ENCODE measurements at regions not wholly inside any gene's neighbourhood (a gene's known extent, or its start where the extent isn't known, plus 50 kb on each side); places are given as distances from the start of the nearest gene placed in this dataset.

DNA sequence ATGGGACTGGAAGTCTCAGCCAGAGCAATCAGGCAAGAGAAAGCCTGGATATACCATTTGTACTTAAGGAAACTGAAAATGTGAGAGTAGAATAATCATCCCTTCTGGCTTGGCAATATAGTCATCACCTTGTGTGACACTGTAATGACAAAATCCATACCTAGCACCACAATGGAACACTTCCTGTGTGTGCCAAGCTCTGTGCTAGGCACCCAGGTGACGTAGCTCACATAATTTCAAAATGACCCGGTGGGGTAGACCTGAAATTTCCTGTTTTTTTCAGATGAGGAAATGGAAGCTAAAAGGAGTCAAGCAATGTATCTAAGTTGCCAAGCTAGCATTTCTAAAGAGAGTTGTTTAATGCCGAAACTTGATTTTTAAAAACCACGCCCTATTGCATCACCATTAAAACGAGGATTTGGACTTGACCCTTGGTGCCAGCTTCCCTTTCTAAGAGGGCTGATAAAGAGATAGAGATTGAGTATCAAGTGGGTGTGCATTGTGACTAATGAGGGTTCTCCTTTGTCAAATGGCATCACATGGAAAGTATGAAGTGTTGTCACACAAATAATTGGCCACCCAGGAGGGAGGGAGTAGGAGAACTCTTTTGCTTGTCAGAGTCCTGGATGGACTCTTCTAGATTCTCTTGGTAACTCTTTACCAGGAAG lies 141.3 kb upstream of the PDZRN3 start:
- peaks cover 9% of the 10 kb centered on the region; the same call in 1 of the 2 replicates for H3K36me3 Mint-ChIP-seq
- ChIA-PET CTCF (interaction anchor here (0.7 kb wide), 1 partner anchor 268 kb away, joined by 3 read pairs; no protein-coding TSS in a partner anchor), POLR2A (interaction anchor here (1.0 kb wide), 1 partner anchor 141 kb away, joined by 3 read pairs; no protein-coding TSS in a partner anchor)
- no peak overlapping the region for H3K4me3 Mint-ChIP-seq
- 0 out of 2 replicates have a peak overlapping the region, but pooled peaks have one; percentile 13 for H3K27ac Mint-ChIP-seq
- peaks cover 57% of the 10 kb centered on the region for H3K4me1 Mint-ChIP-seq
- H3K9me3 Mint-ChIP-seq, result peaks cover 22% of the 10 kb centered on the region
- TF ChIP-seq NR2C2 (CRISPR knock-in tag; IDR thresholded peaks at IDR 0.05) (no peak), ZNF121 (CRISPR knock-in tag; IDR thresholded peaks at IDR 0.05) (no peak)
- TF ChIP-seq, protein P1, sequence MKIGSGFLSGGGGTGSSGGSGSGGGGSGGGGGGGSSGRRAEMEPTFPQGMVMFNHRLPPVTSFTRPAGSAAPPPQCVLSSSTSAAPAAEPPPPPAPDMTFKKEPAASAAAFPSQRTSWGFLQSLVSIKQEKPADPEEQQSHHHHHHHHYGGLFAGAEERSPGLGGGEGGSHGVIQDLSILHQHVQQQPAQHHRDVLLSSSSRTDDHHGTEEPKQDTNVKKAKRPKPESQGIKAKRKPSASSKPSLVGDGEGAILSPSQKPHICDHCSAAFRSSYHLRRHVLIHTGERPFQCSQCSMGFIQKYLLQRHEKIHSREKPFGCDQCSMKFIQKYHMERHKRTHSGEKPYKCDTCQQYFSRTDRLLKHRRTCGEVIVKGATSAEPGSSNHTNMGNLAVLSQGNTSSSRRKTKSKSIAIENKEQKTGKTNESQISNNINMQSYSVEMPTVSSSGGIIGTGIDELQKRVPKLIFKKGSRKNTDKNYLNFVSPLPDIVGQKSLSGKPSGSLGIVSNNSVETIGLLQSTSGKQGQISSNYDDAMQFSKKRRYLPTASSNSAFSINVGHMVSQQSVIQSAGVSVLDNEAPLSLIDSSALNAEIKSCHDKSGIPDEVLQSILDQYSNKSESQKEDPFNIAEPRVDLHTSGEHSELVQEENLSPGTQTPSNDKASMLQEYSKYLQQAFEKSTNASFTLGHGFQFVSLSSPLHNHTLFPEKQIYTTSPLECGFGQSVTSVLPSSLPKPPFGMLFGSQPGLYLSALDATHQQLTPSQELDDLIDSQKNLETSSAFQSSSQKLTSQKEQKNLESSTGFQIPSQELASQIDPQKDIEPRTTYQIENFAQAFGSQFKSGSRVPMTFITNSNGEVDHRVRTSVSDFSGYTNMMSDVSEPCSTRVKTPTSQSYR (CRISPR knock-in tag; IDR thresholded peaks at IDR 0.05), result no peak
- DNase-seq (ENCODE audit: low spot score) (no peak), ATAC-seq (no peak)
- H3K27me3 Mint-ChIP-seq (ENCODE audit: low read depth), result no peaks in the 10 kb centered on the region

DNA sequence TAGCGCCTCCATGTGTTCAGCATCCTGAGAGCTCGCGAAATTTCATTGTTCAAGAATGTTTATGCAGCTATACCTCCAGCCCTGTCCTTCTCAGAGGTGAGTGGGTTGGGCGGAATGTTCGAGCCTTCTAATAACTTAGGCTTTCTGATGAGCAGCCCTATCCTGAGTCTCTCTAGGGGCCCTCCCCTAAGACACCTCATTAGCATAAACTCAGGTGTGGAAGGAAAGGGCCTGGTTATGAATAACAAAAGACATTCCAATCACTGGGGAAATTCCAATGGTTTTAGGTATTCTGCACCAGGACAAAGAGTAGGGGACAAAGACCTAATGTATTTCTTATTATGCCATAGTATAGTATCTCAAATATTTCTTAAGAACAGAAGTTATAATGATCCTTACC lies 138.1 kb upstream of the PDZRN3 start:
- POLR2A ChIA-PET, result interaction anchor here (1.4 kb wide), 1 partner anchor 139 kb away, joined by 3 read pairs; the partner anchor contains the start of gene PDZRN3
- Mint-ChIP-seq H3K27me3 (ENCODE audit: low read depth) (no peaks in the 10 kb centered on the region), H3K36me3 (0 out of 2 replicates have a peak, but pooled peaks cover 3% of the 10 kb centered on the region), H3K9me3 (peaks cover 13% of the 10 kb centered on the region), H3K4me1 (peaks cover 60% of the 10 kb centered on the region), H3K27ac (peak overlapping the region; percentile 97), H3K4me3 (peak overlapping the region; percentile 15; the same call in 1 of the 2 replicates)
- peak; percentile 98 for ATAC-seq
- peak; percentile 37 for DNase-seq (ENCODE audit: low spot score)
- TF ChIP-seq TCF7 (CRISPR knock-in tag; IDR thresholded peaks at IDR 0.05; ENCODE audit: low read depth) (no peak), ZNF317 (CRISPR knock-in tag; IDR thresholded peaks at IDR 0.05; ENCODE audit: borderline replicate concordance, low read depth) (no peak), TEAD1 (CRISPR knock-in tag; IDR thresholded peaks at IDR 0.05) (peak; percentile 62; the same call in 1 of the 2 replicates)
- TF ChIP-seq, protein P2, sequence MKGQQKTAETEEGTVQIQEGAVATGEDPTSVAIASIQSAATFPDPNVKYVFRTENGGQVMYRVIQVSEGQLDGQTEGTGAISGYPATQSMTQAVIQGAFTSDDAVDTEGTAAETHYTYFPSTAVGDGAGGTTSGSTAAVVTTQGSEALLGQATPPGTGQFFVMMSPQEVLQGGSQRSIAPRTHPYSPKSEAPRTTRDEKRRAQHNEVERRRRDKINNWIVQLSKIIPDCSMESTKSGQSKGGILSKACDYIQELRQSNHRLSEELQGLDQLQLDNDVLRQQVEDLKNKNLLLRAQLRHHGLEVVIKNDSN (CRISPR knock-in tag; IDR thresholded peaks at IDR 0.05), result no peak
- CTCF ChIA-PET, result interaction anchor here (0.6 kb wide), 1 partner anchor 54 kb away, joined by 3 read pairs; no protein-coding TSS in a partner anchor

DNA sequence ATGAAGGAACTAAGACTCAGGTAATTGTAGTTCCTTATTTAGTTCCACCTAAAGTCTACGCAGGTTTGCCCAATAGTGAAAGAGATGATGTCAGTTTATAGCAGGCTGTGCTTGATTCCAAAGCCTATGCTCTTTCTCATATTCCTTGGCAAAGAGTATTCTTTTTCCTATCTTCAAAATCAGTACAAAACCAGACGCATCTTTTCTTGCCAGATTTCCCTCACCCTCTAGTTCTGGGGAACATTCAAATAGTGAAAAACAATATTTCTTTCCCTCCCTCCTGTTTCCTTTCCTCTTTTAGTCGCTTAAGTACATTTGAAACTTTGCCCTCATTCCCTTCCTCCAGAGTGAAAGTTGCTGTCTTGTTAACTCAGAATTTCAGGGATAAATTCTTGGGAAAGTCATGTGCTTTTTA lies 134.6 kb upstream of the PDZRN3 start:
- H3K27me3 Mint-ChIP-seq (ENCODE audit: low read depth), result no peaks in the 10 kb centered on the region
- H3K9me3 Mint-ChIP-seq, result no peaks in the 10 kb centered on the region
- TF ChIP-seq, protein P3, sequence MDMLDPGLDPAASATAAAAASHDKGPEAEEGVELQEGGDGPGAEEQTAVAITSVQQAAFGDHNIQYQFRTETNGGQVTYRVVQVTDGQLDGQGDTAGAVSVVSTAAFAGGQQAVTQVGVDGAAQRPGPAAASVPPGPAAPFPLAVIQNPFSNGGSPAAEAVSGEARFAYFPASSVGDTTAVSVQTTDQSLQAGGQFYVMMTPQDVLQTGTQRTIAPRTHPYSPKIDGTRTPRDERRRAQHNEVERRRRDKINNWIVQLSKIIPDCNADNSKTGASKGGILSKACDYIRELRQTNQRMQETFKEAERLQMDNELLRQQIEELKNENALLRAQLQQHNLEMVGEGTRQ (CRISPR knock-in tag; IDR thresholded peaks at IDR 0.05), result no peak
- TF ChIP-seq, protein P4, sequence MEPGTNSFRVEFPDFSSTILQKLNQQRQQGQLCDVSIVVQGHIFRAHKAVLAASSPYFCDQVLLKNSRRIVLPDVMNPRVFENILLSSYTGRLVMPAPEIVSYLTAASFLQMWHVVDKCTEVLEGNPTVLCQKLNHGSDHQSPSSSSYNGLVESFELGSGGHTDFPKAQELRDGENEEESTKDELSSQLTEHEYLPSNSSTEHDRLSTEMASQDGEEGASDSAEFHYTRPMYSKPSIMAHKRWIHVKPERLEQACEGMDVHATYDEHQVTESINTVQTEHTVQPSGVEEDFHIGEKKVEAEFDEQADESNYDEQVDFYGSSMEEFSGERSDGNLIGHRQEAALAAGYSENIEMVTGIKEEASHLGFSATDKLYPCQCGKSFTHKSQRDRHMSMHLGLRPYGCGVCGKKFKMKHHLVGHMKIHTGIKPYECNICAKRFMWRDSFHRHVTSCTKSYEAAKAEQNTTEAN (CRISPR knock-in tag; IDR thresholded peaks at IDR 0.05), result no peak
- TF ChIP-seq, protein P5, sequence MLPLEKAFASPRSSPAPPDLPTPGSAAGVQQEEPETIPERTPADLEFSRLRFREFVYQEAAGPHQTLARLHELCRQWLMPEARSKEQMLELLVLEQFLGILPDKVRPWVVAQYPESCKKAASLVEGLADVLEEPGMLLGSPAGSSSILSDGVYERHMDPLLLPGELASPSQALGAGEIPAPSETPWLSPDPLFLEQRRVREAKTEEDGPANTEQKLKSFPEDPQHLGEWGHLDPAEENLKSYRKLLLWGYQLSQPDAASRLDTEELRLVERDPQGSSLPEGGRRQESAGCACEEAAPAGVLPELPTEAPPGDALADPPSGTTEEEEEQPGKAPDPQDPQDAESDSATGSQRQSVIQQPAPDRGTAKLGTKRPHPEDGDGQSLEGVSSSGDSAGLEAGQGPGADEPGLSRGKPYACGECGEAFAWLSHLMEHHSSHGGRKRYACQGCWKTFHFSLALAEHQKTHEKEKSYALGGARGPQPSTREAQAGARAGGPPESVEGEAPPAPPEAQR (CRISPR knock-in tag; IDR thresholded peaks at IDR 0.05), result no peak
- no peak for TF ChIP-seq OVOL2 (CRISPR knock-in tag; IDR thresholded peaks at IDR 0.05; ENCODE audit: borderline replicate concordance)
- TF ChIP-seq, protein P6, sequence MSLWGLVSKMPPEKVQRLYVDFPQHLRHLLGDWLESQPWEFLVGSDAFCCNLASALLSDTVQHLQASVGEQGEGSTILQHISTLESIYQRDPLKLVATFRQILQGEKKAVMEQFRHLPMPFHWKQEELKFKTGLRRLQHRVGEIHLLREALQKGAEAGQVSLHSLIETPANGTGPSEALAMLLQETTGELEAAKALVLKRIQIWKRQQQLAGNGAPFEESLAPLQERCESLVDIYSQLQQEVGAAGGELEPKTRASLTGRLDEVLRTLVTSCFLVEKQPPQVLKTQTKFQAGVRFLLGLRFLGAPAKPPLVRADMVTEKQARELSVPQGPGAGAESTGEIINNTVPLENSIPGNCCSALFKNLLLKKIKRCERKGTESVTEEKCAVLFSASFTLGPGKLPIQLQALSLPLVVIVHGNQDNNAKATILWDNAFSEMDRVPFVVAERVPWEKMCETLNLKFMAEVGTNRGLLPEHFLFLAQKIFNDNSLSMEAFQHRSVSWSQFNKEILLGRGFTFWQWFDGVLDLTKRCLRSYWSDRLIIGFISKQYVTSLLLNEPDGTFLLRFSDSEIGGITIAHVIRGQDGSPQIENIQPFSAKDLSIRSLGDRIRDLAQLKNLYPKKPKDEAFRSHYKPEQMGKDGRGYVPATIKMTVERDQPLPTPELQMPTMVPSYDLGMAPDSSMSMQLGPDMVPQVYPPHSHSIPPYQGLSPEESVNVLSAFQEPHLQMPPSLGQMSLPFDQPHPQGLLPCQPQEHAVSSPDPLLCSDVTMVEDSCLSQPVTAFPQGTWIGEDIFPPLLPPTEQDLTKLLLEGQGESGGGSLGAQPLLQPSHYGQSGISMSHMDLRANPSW (CRISPR knock-in tag; conservative IDR thresholded peaks at IDR 0.05; ENCODE audit: low read depth), result no peak
- TF ChIP-seq ZNF263 (CRISPR knock-in tag; IDR thresholded peaks at IDR 0.05; ENCODE audit: low read depth), result no peak
- TF ChIP-seq NR2C2 (CRISPR knock-in tag; IDR thresholded peaks at IDR 0.05), result no peak
- no peak for TF ChIP-seq CREM (CRISPR knock-in tag; IDR thresholded peaks at IDR 0.05)
- H3K4me1 Mint-ChIP-seq, result peaks cover 38% of the 10 kb centered on the region
- CTCF ChIA-PET, result no interaction called here
- H3K36me3 Mint-ChIP-seq, result 0 out of 2 replicates have a peak, but pooled peaks cover 3% of the 10 kb centered on the region
- ATAC-seq, result no peak
- POLR2A ChIA-PET, result no interaction called here
- no peak overlapping the region for H3K4me3 Mint-ChIP-seq
- H3K27ac Mint-ChIP-seq, result no peak overlapping the region
- DNase-seq (ENCODE audit: low spot score), result no peak
